IMR-90 (cell line): ENCODE measurements at regions not wholly inside any gene's neighbourhood (a gene's known extent, or its start where the extent isn't known, plus 50 kb on each side); places are given as distances from the start of the nearest gene placed in this dataset.

Experiments
- ATAC-seq: fragments of 200-7000 bp; cut with Tn5 transposase; 2 replicates; pipeline ENCODE4 v1.9.1; 2020; ENCODE audit warnings: low read depth, mild to moderate bottlenecking, moderate library complexity
- BruUV-seq: library from RNA; stranded (reverse); fragments of 400-500 nt; replicated peaks from 2 replicates; lab custom pipeline; 2021; lab: Mats Ljungman, UMichigan
- CTCF ChIA-PET: fragments of 300-600 bp; formaldehyde crosslinking; extraction: SDS; loops from one replicate; lab custom pipeline; 2021; ENCODE audit warnings: antibody characterized with exemption; lab: Yijun Ruan, JAX
- POLR2A ChIA-PET: fragments of 300-600 bp; sonication (Branson Sonifier 250); formaldehyde crosslinking; loops from one replicate; lab custom pipeline; 2022; ENCODE audit warnings: antibody characterized with exemption; ENCODE audit not compliant: unreplicated experiment; lab: Charles Lee
- DNase-seq: peaks from one replicate; pipeline ENCODE4 v3.0.0; 2013
- H2AFZ ChIP-seq: replicated peaks from 2 replicates; pipeline ENCODE3; 2013; ENCODE audit warnings: low read length, mild to moderate bottlenecking; ENCODE audit not compliant: poor library complexity
- H2AK5ac ChIP-seq: 2 replicates; pipeline ENCODE4 v1.6.1; 2013; ENCODE audit warnings: low read depth, low read length, inconsistent platforms
- H2AK9ac ChIP-seq: replicated peaks from 2 replicates; pipeline ENCODE3; 2013; ENCODE audit warnings: mild to moderate bottlenecking, low read depth, low read length, moderate library complexity; ENCODE audit not compliant: poor library complexity
- H2BK120ac ChIP-seq: 2 replicates; pipeline ENCODE4 v1.6.1; 2013; ENCODE audit warnings: low read depth, low read length, inconsistent platforms
- H2BK15ac ChIP-seq: 3 replicates; pipeline ENCODE4 v1.6.1; 2013; ENCODE audit warnings: low read depth, low read length, inconsistent platforms
- H2BK20ac ChIP-seq: 2 replicates; pipeline ENCODE4 v1.6.1; 2013; ENCODE audit warnings: low read depth, mild to moderate bottlenecking, inconsistent platforms, low read length, moderate library complexity
- H2BK5ac ChIP-seq: 2 replicates; pipeline ENCODE4 v1.6.1; 2013; ENCODE audit warnings: mild to moderate bottlenecking, low read depth, low read length, inconsistent platforms; ENCODE audit not compliant: poor library complexity, severe bottlenecking
- H3K14ac ChIP-seq: replicated peaks from 2 replicates; pipeline ENCODE4 v1.6.1; 2013; ENCODE audit warnings: low read depth, low read length, inconsistent platforms
- H3K18ac ChIP-seq: 2 replicates; pipeline ENCODE4 v1.6.1; 2013; ENCODE audit warnings: low read depth, low read length, control low read depth
- H3K23ac ChIP-seq: 2 replicates; pipeline ENCODE4 v1.6.1; 2013; ENCODE audit warnings: low read depth, low read length, inconsistent platforms
- H3K27ac ChIP-seq: 2 replicates; pipeline ENCODE4 v1.5.1; 2013; ENCODE audit warnings: mild to moderate bottlenecking, control low read depth, low read length; ENCODE audit not compliant: insufficient read depth
- H3K27me3 ChIP-seq: 2 replicates; pipeline ENCODE4 v1.6.1; 2013; ENCODE audit warnings: low read length; ENCODE audit not compliant: control insufficient read depth, insufficient read depth
- H3K36me3 ChIP-seq: 2 replicates; pipeline ENCODE4 v1.6.1; 2013; ENCODE audit warnings: low read length, mixed read lengths; ENCODE audit not compliant: control insufficient read depth, insufficient read depth
- H3K4ac ChIP-seq: 2 replicates; pipeline ENCODE4 v1.6.1; 2013; ENCODE audit warnings: low read depth, low read length, inconsistent platforms
- H3K4me1 ChIP-seq: 2 replicates; pipeline ENCODE4 v1.6.1; 2013; ENCODE audit warnings: low read length, mixed read lengths; ENCODE audit not compliant: control insufficient read depth, insufficient read depth
- H3K4me2 ChIP-seq: 2 replicates; pipeline ENCODE4 v1.6.1; 2013; ENCODE audit warnings: low read depth, mild to moderate bottlenecking, control low read depth, low read length, moderate library complexity
- H3K4me3 ChIP-seq: 2 replicates; pipeline ENCODE4 v1.5.1; 2013; ENCODE audit warnings: low read depth, mild to moderate bottlenecking, control low read depth, low read length, moderate library complexity; ENCODE audit not compliant: insufficient read depth
- H3K56ac ChIP-seq: 2 replicates; pipeline ENCODE4 v1.6.1; 2013; ENCODE audit warnings: low read length, inconsistent platforms; ENCODE audit not compliant: insufficient read depth; ENCODE audit errors: extremely low read depth
- H3K79me1 ChIP-seq, 2 experiments: 2 replicates each; pipeline ENCODE4 v1.6.1; 2013; ENCODE audit warnings: low read length in 2 of 2, inconsistent platforms in 1 of 2, low read depth in 1 of 2
- H3K9ac ChIP-seq: 2 replicates; pipeline ENCODE4 v1.6.1; 2013; ENCODE audit warnings: low read depth, low read length, control low read depth
- H3K9me1 ChIP-seq: 2 replicates; pipeline ENCODE4 v1.6.1; 2013; ENCODE audit warnings: low read length, inconsistent platforms; ENCODE audit not compliant: insufficient read depth
- H3K9me3 ChIP-seq: 2 replicates; pipeline ENCODE4 v1.6.1; 2013; ENCODE audit warnings: low read length; ENCODE audit not compliant: control insufficient read depth, insufficient read depth
- H4K20me1 ChIP-seq: 2 replicates; pipeline ENCODE4 v1.6.1; 2013; ENCODE audit warnings: low read length, inconsistent platforms; ENCODE audit not compliant: insufficient read depth
- H4K5ac ChIP-seq: 2 replicates; pipeline ENCODE4 v1.6.1; 2013; ENCODE audit warnings: mild to moderate bottlenecking, low read depth, low read length, control low read depth
- H4K8ac ChIP-seq, 2 experiments: 2 replicates each; pipeline ENCODE4 v1.6.1; 2013; ENCODE audit warnings: low read depth in 2 of 2, low read length in 2 of 2, control low read depth in 1 of 2, inconsistent platforms in 1 of 2
- H4K91ac ChIP-seq: 2 replicates; pipeline ENCODE4 v1.6.1; 2013; ENCODE audit warnings: low read depth, low read length, inconsistent platforms; ENCODE audit not compliant: insufficient read depth
- BHLHE40 ChIP-seq: fragments of 150-350 bp; IDR thresholded peaks from 2 replicates; pipeline ENCODE4 v1.6.1; 2016; ENCODE audit warnings: mild to moderate bottlenecking, low read depth, low read length
- CEBPB ChIP-seq: IDR thresholded peaks from 2 replicates; pipeline ENCODE4 v1.6.1; 2012; ENCODE audit warnings: low read depth, low read length, improper control_type of control experiment
- CHD1 ChIP-seq: IDR thresholded peaks from 2 replicates; pipeline ENCODE4 v1.6.1; 2012; ENCODE audit warnings: low read depth, low read length, improper control_type of control experiment
- CTCF ChIP-seq: conservative IDR thresholded peaks from 2 replicates; pipeline ENCODE4 v1.5.1; 2012; ENCODE audit warnings: mild to moderate bottlenecking, low read depth, low read length, improper control_type of control experiment
- ELK1 ChIP-seq: fragments of 150-350 bp; IDR thresholded peaks from 2 replicates; pipeline ENCODE4 v1.6.1; 2016; ENCODE audit warnings: low read depth, mild to moderate bottlenecking, low read length, moderate library complexity, borderline replicate concordance
- FOS ChIP-seq: fragments of 150-350 bp; IDR thresholded peaks from 2 replicates; pipeline ENCODE4 v1.6.1; 2016; ENCODE audit warnings: low read depth, low read length
- MAFK ChIP-seq: IDR thresholded peaks from 2 replicates; pipeline ENCODE4 v1.6.1; 2012; ENCODE audit warnings: low read depth, low read length, improper control_type of control experiment
- MAZ ChIP-seq: IDR thresholded peaks from 2 replicates; pipeline ENCODE4 v1.6.1; 2012; ENCODE audit warnings: low read depth, mild to moderate bottlenecking, low read length, improper control_type of control experiment, moderate library complexity, borderline replicate concordance
- MXI1 ChIP-seq: IDR thresholded peaks from 2 replicates; pipeline ENCODE4 v1.6.1; 2012; ENCODE audit warnings: low read depth, mild to moderate bottlenecking, low read length, moderate library complexity, borderline replicate concordance
- NFE2L2 ChIP-seq: fragments of 150-350 bp; IDR thresholded peaks from 2 replicates; pipeline ENCODE4 v1.6.1; 2016; ENCODE audit warnings: low read depth, mild to moderate bottlenecking, low read length
- POLR2A ChIP-seq: IDR thresholded peaks from 2 replicates; pipeline ENCODE4 v1.6.1; 2012; ENCODE audit warnings: mild to moderate bottlenecking, low read depth, low read length
- RAD21 ChIP-seq: IDR thresholded peaks from 2 replicates; pipeline ENCODE4 v1.6.1; 2012; ENCODE audit warnings: low read length, improper control_type of control experiment
- RCOR1 ChIP-seq: IDR thresholded peaks from 2 replicates; pipeline ENCODE4 v1.6.1; 2012; ENCODE audit warnings: mild to moderate bottlenecking, low read length, improper control_type of control experiment; ENCODE audit not compliant: insufficient replicate concordance
- RFX5 ChIP-seq: IDR thresholded peaks from 2 replicates; pipeline ENCODE4 v1.8.0; 2012; ENCODE audit warnings: low read depth, mild to moderate bottlenecking, low read length, moderate library complexity
- SMC3 ChIP-seq: fragments of 150-350 bp; IDR thresholded peaks from 2 replicates; pipeline ENCODE4 v1.6.1; 2016; ENCODE audit warnings: low read depth, mild to moderate bottlenecking, antibody characterized with exemption, low read length, moderate library complexity
- USF2 ChIP-seq: fragments of 150-350 bp; IDR thresholded peaks from 2 replicates; pipeline ENCODE4 v1.6.1; 2017; ENCODE audit warnings: mild to moderate bottlenecking, antibody characterized with exemption, low read length, low read depth
- WGBS, 2 experiments: methylation state at CpG; one replicate each; pipeline versions ENCODE4 v1.1.5 to v1.1.7; 2013; ENCODE audit warnings: missing lambda C conversion rate in 2 of 2; ENCODE audit not compliant: insufficient read length in 1 of 2; ENCODE audit errors: extremely low coverage in 2 of 2; 5-methylcytosine and 5-hydroxymethylcytosine counted together
- dilution Hi-C: fragments of 300-500 bp; cut with HindIII; formaldehyde crosslinking; loops from one replicate; pipeline ENCODE4 v1.14.3; 2018; ENCODE audit warnings: low sequenced_read_pairs; ENCODE audit not compliant: unreplicated experiment
- in situ Hi-C: fragments of 300-500 bp; cut with MboI; formaldehyde crosslinking; loops from 3 replicates; pipeline ENCODE4 v1.14.3; 2019; ENCODE audit warnings: low sequenced_read_pairs, inconsistent platforms, mixed read lengths
- intact Hi-C: fragments of 100-400 bp; cut with micrococcal nuclease; formaldehyde crosslinking; loops from 2 replicates; pipeline ENCODE4 v1.10.0; 2022

GRCh38 chr18:6589923-6590322, 139.6 kb upstream of the ARHGAP28 start:
- DNase-seq: no peak
- WGBS, 2 experiments: no CpG with 5 or more reads among the region's 1 CpG
- CTCF ChIA-PET: no interaction called here

More at GRCh38 chr18:6589923-6590322, 139.6 kb upstream of the ARHGAP28 start:
- dilution Hi-C loops (no loop called here), intact Hi-C loops (no loop called here), in situ Hi-C loops (no loop called here)
- no peak overlapping the region for H2AFZ ChIP-seq
- H3K27me3 ChIP-seq: no peaks in the 10 kb centered on the region
- H3K4me3 ChIP-seq: no peak overlapping the region
- H3K23ac ChIP-seq: no peak overlapping the region
- no peaks in the 10 kb centered on the region for H4K20me1 ChIP-seq
- no peak overlapping the region for H2AK5ac ChIP-seq
- H4K8ac ChIP-seq: no peak overlapping the region
- H2BK120ac ChIP-seq: no peak overlapping the region
- no peak overlapping the region for H2BK5ac ChIP-seq
- no peak overlapping the region for H3K4me2 ChIP-seq
- BruUV-seq: no TSS peak
- H2BK20ac ChIP-seq: no peak overlapping the region
- H4K5ac ChIP-seq: no peak overlapping the region
- no peak overlapping the region for H2BK15ac ChIP-seq
- H3K36me3 ChIP-seq: no peaks in the 10 kb centered on the region
- H3K27ac ChIP-seq: no peak overlapping the region
- H3K9me3 ChIP-seq: no peaks in the 10 kb centered on the region
- no peak overlapping the region for H3K9ac ChIP-seq
- H3K56ac ChIP-seq: no peak overlapping the region
- no peak overlapping the region for H3K18ac ChIP-seq
- H2AK9ac ChIP-seq: no peak overlapping the region
- no peak overlapping the region for H4K91ac ChIP-seq
- no peak for ATAC-seq
- no peaks in the 10 kb centered on the region; the same call in 1 of the 2 replicates for H3K4me1 ChIP-seq
- no peaks in the 10 kb centered on the region for H3K9me1 ChIP-seq
- H3K14ac ChIP-seq: no peak overlapping the region
- H3K79me1 ChIP-seq: no peaks in the 10 kb centered on the region
- TF ChIP-seq BHLHE40: no peak
- TF ChIP-seq ELK1: no peak
- TF ChIP-seq MAFK: no peak
- TF ChIP-seq RCOR1: no peak
- TF ChIP-seq RAD21: no peak
- no peak for TF ChIP-seq MAZ
- no peak for TF ChIP-seq USF2
- no peak for TF ChIP-seq POLR2A
- TF ChIP-seq FOS: no peak
- TF ChIP-seq SMC3: no peak
- no peak for TF ChIP-seq MXI1
- TF ChIP-seq CHD1: no peak
- TF ChIP-seq NFE2L2: no peak
- TF ChIP-seq RFX5: no peak
- TF ChIP-seq CTCF: no peak
- no peak for TF ChIP-seq CEBPB
- POLR2A ChIA-PET: no interaction called here
- no peak overlapping the region for H3K4ac ChIP-seq
